ENCODE measurements at regions not wholly inside any gene's neighbourhood (a gene's known extent, or its start where the extent isn't known, plus 50 kb on each side); places are given as distances from the start of the nearest gene placed in this dataset.

DNA sequence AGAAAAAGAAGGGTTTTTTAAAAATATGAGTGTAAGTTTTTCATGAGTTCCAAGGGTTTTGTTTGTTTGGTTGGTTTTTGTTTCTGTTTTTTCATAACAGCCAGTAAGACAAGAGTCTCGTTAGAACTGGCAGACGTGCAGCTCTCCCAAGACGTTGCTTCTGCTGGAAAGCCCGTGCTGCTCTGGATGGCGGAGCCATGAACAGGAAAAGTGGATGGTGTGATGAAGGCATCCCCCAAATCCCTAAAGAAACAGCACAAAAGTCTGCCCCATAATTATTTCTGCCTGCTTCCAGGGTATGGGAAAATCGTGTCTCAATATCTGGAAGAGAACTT is 157.9 kb upstream of the BACE2 start:
- TF ChIP-seq, protein P1, sequence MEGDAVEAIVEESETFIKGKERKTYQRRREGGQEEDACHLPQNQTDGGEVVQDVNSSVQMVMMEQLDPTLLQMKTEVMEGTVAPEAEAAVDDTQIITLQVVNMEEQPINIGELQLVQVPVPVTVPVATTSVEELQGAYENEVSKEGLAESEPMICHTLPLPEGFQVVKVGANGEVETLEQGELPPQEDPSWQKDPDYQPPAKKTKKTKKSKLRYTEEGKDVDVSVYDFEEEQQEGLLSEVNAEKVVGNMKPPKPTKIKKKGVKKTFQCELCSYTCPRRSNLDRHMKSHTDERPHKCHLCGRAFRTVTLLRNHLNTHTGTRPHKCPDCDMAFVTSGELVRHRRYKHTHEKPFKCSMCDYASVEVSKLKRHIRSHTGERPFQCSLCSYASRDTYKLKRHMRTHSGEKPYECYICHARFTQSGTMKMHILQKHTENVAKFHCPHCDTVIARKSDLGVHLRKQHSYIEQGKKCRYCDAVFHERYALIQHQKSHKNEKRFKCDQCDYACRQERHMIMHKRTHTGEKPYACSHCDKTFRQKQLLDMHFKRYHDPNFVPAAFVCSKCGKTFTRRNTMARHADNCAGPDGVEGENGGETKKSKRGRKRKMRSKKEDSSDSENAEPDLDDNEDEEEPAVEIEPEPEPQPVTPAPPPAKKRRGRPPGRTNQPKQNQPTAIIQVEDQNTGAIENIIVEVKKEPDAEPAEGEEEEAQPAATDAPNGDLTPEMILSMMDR (conservative IDR thresholded peaks at IDR 0.05; ENCODE audit: low read length), result no peak
- TF ChIP-seq EZH2phosphoT487 (IDR thresholded peaks at IDR 0.05; ENCODE audit: borderline replicate concordance, low read depth, low read length), result no peak
